CD14-positive monocyte (primary cell): ENCODE measurements at regions not wholly inside any gene's neighbourhood (a gene's known extent, or its start where the extent isn't known, plus 50 kb on each side); places are given as distances from the start of the nearest gene placed in this dataset.

Experiments used
- DNase-seq, 3 donors: peaks; one replicate each; pipeline ENCODE4 v3.0.0-alpha.2; 2011 to 2022
- H2AFZ ChIP-seq: 2 replicates; pipeline ENCODE4 v1.6.0; 2012; ENCODE audit warnings: mild to moderate bottlenecking, low read depth, low read length, inconsistent platforms; ENCODE audit not compliant: insufficient read depth, poor library complexity, severe bottlenecking
- H3K27ac ChIP-seq, 2 donors: 1 replicate in 1 of 2; 2 replicates in 1 of 2; pipeline ENCODE4 v1.5.1; 2012 to 2013; ENCODE audit warnings: low read length in 2 of 2, control low read depth in 1 of 2, inconsistent platforms in 1 of 2, low read depth in 1 of 2, mild to moderate bottlenecking in 1 of 2
- H3K27me3 ChIP-seq, 2 donors: one replicate each; pipeline versions ENCODE4 v1.6.0 to v1.6.1; 2011 to 2013; ENCODE audit warnings: low read length in 2 of 2; ENCODE audit not compliant: control insufficient read depth in 2 of 2, insufficient read depth in 2 of 2
- H3K36me3 ChIP-seq, 2 donors: replicated peaks in 1 of 2; 1 replicate in 1 of 2; 2 replicates in 1 of 2; pipeline versions ENCODE4 v1.5.1 to v1.6.1; 2012 to 2013; ENCODE audit warnings: low read length in 2 of 2, control low read depth in 1 of 2, inconsistent platforms in 1 of 2, mild to moderate bottlenecking in 1 of 2; ENCODE audit not compliant: insufficient read depth in 2 of 2, control insufficient read depth in 1 of 2
- H3K4me1 ChIP-seq, 2 donors: 1 replicate in 1 of 2; 2 replicates in 1 of 2; pipeline versions ENCODE4 v1.5.1 to v1.6.1; 2012 to 2013; ENCODE audit warnings: low read length in 2 of 2, control low read depth in 1 of 2, inconsistent platforms in 1 of 2, mild to moderate bottlenecking in 1 of 2, moderate library complexity in 1 of 2; ENCODE audit not compliant: insufficient read depth in 2 of 2, control insufficient read depth in 1 of 2
- H3K4me2 ChIP-seq: replicated peaks from 2 replicates; pipeline ENCODE3; 2012; ENCODE audit warnings: low read length, moderate library complexity, mild to moderate bottlenecking; ENCODE audit not compliant: poor library complexity, severe bottlenecking; ENCODE audit errors: extremely low read depth
- H3K4me3 ChIP-seq, 3 experiments: fragments of 200-600 bp in 1 of 3; sonication (generic) in 1 of 3; replicated peaks in 1 of 3; 1 replicate in 2 of 3; 2 replicates in 1 of 3; pipeline ENCODE4 v1.5.1; 2011 to 2013; ENCODE audit warnings: low read length in 3 of 3, mild to moderate bottlenecking in 3 of 3, control low read depth in 2 of 3, low read depth in 2 of 3, inconsistent platforms in 1 of 3, moderate library complexity in 1 of 3
- H3K79me2 ChIP-seq: 2 replicates; pipeline ENCODE4 v1.6.0; 2012; ENCODE audit warnings: mild to moderate bottlenecking, control low read depth, inconsistent platforms, low read length, moderate library complexity; ENCODE audit not compliant: insufficient read depth
- H3K9ac ChIP-seq: 2 replicates; pipeline ENCODE4 v1.6.0; 2017; ENCODE audit warnings: low read length, mild to moderate bottlenecking; ENCODE audit not compliant: insufficient read depth, poor library complexity, severe bottlenecking
- H3K9me3 ChIP-seq, 2 donors: replicated peaks in 1 of 2; 1 replicate in 1 of 2; 2 replicates in 1 of 2; pipeline versions ENCODE4 v1.5.1 to v1.6.1; 2012 to 2013; ENCODE audit warnings: low read length in 2 of 2, control low read depth in 1 of 2; ENCODE audit not compliant: control insufficient read depth in 1 of 2, insufficient read depth in 1 of 2
- H4K20me1 ChIP-seq: 2 replicates; pipeline ENCODE4 v1.6.0; 2012; ENCODE audit warnings: mild to moderate bottlenecking, low read length, control low read depth, moderate library complexity; ENCODE audit not compliant: insufficient read depth
- H3K27ac Mint-ChIP-seq, 7 donors: one replicate each; pipeline ENCODE4 v1.8.0; 2020; ENCODE audit warnings: mild to moderate bottlenecking in 7 of 7, mixed read lengths in 7 of 7, moderate library complexity in 6 of 7, inconsistent platforms in 2 of 7
- H3K27me3 Mint-ChIP-seq, 3 donors: one replicate each; pipeline ENCODE4 v1.8.0; 2021 to 2022; ENCODE audit warnings: low read depth in 3 of 3, mild to moderate bottlenecking in 3 of 3, mixed read lengths in 3 of 3, moderate library complexity in 3 of 3, inconsistent platforms in 1 of 3
- H3K36me3 Mint-ChIP-seq, 2 donors: one replicate each; pipeline ENCODE4 v1.8.0; 2020; ENCODE audit warnings: mixed read lengths in 2 of 2, inconsistent platforms in 1 of 2, mild to moderate bottlenecking in 1 of 2
- H3K4me1 Mint-ChIP-seq: one replicate; pipeline ENCODE4 v1.8.0; 2020; ENCODE audit warnings: mild to moderate bottlenecking, mixed read lengths
- H3K4me3 Mint-ChIP-seq, 2 donors: one replicate each; pipeline ENCODE4 v1.8.0; 2020; ENCODE audit warnings: mild to moderate bottlenecking in 2 of 2, mixed read lengths in 2 of 2, moderate library complexity in 1 of 2
- H3K9me3 Mint-ChIP-seq, 7 donors: one replicate each; pipeline ENCODE4 v1.8.0; 2020 to 2022; ENCODE audit warnings: mixed read lengths in 7 of 7, mild to moderate bottlenecking in 6 of 7, moderate library complexity in 6 of 7, inconsistent platforms in 2 of 7
- WGBS: methylation state at CpG from one replicate; pipeline ENCODE4 v1.1.5; 2013; ENCODE audit warnings: missing lambda C conversion rate; ENCODE audit not compliant: insufficient coverage; 5-methylcytosine and 5-hydroxymethylcytosine counted together
- intact Hi-C, 2 donors: fragments of 100-400 bp; cut with micrococcal nuclease; formaldehyde crosslinking; loops; one replicate each; pipeline versions ENCODE4 v1.15.0 to v1.15.1; 2023
- TF ChIP-seq, protein P1 (sequence below): fragments of 200-600 bp; IDR thresholded peaks from one replicate; pipeline ENCODE4 v1.8.0; 2022; ENCODE audit warnings: antibody characterized with exemption, mild to moderate bottlenecking

DNA sequence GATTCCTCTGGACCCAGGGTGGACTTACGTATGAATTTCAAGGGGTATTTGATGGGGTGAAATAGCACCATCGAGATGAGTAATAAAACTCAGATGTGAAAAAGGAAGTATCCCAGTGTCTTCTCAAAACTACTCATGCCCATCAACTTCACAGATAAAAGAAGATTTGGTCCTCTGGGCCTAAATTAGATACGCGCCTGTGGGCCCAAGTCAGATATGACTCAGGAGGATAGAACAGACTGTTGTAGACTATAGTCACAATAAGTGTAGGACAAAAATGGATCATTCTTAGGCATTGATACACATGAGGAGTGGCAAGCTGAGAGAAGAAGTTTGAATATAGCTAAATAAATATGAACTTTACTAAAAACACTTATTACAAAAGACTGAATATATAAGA, 2438.8 kb downstream of the PCDH9 start:
- no peak for DNase-seq
- no peak overlapping the region for H3K4me3 Mint-ChIP-seq
- Histone ChIP-seq H3K79me2 (no peaks in the 10 kb centered on the region), H2AFZ (no peak overlapping the region), H3K27ac (no peak overlapping the region), H3K9ac (no peak overlapping the region), H4K20me1 (no peaks in the 10 kb centered on the region), H3K4me3 (no peak overlapping the region), H3K4me2 (no peak overlapping the region), H3K4me1 (no peaks in the 10 kb centered on the region), H3K36me3 (no peaks in the 10 kb centered on the region), H3K9me3 (peaks cover 7 to 8% of the 10 kb centered on the region in 2 donors), H3K27me3 (no peaks in the 10 kb centered on the region)
- peaks cover 2 to 15% (median 5%) of the 10 kb centered on the region in 7 donors for H3K9me3 Mint-ChIP-seq
- TF ChIP-seq, protein P1, sequence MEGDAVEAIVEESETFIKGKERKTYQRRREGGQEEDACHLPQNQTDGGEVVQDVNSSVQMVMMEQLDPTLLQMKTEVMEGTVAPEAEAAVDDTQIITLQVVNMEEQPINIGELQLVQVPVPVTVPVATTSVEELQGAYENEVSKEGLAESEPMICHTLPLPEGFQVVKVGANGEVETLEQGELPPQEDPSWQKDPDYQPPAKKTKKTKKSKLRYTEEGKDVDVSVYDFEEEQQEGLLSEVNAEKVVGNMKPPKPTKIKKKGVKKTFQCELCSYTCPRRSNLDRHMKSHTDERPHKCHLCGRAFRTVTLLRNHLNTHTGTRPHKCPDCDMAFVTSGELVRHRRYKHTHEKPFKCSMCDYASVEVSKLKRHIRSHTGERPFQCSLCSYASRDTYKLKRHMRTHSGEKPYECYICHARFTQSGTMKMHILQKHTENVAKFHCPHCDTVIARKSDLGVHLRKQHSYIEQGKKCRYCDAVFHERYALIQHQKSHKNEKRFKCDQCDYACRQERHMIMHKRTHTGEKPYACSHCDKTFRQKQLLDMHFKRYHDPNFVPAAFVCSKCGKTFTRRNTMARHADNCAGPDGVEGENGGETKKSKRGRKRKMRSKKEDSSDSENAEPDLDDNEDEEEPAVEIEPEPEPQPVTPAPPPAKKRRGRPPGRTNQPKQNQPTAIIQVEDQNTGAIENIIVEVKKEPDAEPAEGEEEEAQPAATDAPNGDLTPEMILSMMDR = no peak
- no peaks in the 10 kb centered on the region for H3K36me3 Mint-ChIP-seq
- no peaks in the 10 kb centered on the region for H3K27me3 Mint-ChIP-seq
- intact Hi-C loops = no loop called here
- no CpG with 5 or more reads among the region's 4 CpGs for WGBS
- no peaks in the 10 kb centered on the region for H3K4me1 Mint-ChIP-seq
- no peak overlapping the region for H3K27ac Mint-ChIP-seq

DNA sequence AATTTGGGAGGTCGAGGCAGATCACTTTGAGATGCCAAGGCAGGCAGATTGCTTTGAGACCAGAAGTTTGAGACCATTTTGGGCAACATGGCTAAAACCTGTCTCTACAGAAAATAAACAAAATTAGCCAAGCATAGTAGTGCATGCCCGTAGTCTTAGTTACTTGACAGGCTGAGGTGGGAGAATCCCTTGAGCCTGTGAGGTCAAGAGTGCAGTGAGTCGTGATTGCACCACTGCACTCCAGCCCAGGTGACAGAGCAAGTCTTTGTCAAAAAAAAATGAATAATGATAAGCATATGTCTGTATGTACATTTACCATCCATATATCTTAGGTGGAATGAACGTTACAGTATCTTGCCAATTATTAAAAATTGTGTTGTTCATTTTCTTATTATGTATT, 2447.7 kb downstream of the PCDH9 start:
- Histone ChIP-seq H3K9me3 (peaks cover 0 to 6% of the 10 kb centered on the region in 2 donors), H2AFZ (no peak overlapping the region), H3K27me3 (no peaks in the 10 kb centered on the region), H3K4me1 (no peaks in the 10 kb centered on the region), H3K4me3 (no peak overlapping the region), H4K20me1 (no peaks in the 10 kb centered on the region), H3K27ac (no peak overlapping the region), H3K79me2 (no peaks in the 10 kb centered on the region), H3K9ac (no peak overlapping the region), H3K36me3 (no peaks in the 10 kb centered on the region), H3K4me2 (no peak overlapping the region)
- TF ChIP-seq, protein P1 = no peak
- Mint-ChIP-seq H3K4me3 (no peak overlapping the region), H3K27me3 (no peaks in the 10 kb centered on the region), H3K36me3 (no peaks in the 10 kb centered on the region), H3K27ac (no peak overlapping the region), H3K9me3 (peaks cover 0 to 9% (median 2%) of the 10 kb centered on the region in 7 donors), H3K4me1 (no peaks in the 10 kb centered on the region)
- 40% methylated on average over 1 of the region's 4 CpGs for WGBS
- DNase-seq = no peak
- intact Hi-C loops = no loop called here
